Renal cortex interstitium (tissue), 11 donors: ENCODE measurements at regions not wholly inside any gene's neighbourhood (a gene's known extent, or its start where the extent isn't known, plus 50 kb on each side); places are given as distances from the start of the nearest gene placed in this dataset.
"Not testable (repeated sequence)": the region's sequence is repeated elsewhere in the genome, so short reads cannot be mapped to it uniquely, and the experiment has no call there.

Experiments
- DNase-seq, 11 donors: peaks; one replicate each; pipeline ENCODE4 v3.0.0-alpha.2; 2013; ENCODE audit warnings: low read depth in 9 of 11, low spot score in 4 of 11; ENCODE audit errors: extremely low read depth in 1 of 11

DNA sequence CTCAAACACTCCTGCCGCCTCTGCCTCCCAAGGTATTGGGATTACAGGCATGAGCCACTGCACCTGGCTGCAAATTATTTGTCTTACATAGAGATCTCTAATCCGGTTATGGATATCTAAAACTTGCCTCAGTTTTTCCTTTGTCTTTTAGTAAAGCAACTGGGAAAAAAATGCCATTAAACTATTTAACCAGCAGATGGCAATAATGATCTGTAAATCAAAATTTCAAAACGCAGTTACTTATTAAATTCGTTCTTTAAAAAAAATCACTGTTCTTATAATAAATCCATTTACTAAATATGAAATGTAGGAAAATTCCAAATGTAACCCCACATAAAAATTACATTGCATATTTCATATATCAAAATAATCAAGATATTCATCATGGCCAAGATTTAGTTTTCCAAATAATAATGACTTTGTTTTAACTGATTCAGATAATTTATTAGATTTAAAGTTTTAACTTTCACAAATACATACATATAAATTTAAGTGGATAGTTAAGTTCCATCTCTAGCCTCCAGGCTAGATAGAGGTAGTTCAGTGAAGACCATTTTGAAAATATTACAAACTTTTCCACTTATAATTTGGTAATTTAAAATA, 125.8 kb downstream of the KBTBD2 start:
- DNase-seq, result not testable (repeated sequence)

DNA sequence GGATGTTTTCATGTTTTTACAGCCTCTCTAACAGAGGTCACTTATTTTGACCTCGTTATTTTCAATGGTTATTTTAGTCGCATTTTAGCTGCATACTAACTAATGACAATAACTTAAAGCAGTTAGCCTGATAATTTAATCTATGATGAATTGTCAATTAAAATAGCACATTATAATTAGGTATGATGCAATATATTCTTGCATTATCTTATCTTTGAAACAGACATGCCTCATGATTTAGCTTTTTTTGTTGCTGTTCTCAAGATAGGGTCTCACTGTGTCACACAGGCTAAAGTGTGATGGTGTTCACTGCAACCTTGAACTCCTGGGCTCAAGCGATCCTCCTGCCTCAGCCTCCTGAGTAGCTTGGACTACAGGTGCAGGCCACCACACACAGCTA, 126.4 kb downstream of the KBTBD2 start:
- DNase-seq, result no peak

DNA sequence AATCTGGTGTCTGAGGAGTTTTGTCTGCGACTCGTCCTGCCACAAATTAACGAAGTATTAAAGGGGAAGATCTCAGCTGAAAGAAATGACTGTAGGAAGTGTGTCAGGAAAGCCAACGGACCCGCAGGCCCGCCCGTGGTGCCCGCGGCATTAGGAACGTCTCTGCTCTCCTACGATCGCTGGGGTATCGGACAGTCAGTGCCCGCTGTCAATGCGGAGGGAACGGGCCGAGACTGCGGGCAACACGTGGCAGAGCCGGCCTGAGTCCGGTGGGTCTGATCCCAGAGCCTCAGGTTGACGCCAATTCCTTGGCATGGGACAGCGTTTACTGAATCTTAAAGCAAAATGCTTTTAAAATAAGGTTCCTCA, 128.7 kb downstream of the KBTBD2 start:
- peak in 1 of 11 donors; percentile 6 for DNase-seq

DNA sequence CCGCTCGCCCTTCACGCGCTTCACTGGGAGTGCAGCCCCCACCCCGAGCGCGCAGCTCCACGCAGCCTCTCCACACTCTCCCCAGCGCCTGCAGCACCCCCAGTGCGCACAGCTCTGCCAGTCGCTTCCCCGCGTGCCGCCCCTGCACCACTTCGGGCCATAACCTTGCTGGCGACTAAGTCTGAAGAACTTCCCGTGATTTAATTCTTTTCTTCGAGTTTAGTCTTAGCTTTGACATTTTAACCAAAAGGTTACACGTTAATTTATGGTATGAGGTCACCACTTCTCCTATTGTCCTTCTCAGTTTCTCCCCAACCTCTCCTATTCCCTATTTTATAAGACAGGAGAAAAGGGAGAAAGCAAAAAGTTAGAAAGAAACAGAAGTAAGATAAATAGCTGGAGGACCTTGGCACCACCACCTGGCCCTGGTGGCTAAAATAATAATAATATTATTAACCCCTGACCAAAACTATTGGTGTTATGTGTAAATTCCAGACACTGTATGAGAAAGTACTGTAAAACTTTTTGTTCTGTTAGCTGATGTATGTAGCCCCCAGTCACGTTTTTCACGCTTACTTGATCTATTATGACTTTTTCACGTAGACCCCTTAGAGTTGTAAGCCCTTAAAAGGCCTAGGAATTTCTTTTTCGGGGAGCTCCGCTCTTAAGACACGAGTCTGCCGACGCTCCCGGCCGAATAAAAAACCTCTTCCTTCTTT, 129.2 kb downstream of the KBTBD2 start:
- DNase-seq, result not testable (repeated sequence)

DNA sequence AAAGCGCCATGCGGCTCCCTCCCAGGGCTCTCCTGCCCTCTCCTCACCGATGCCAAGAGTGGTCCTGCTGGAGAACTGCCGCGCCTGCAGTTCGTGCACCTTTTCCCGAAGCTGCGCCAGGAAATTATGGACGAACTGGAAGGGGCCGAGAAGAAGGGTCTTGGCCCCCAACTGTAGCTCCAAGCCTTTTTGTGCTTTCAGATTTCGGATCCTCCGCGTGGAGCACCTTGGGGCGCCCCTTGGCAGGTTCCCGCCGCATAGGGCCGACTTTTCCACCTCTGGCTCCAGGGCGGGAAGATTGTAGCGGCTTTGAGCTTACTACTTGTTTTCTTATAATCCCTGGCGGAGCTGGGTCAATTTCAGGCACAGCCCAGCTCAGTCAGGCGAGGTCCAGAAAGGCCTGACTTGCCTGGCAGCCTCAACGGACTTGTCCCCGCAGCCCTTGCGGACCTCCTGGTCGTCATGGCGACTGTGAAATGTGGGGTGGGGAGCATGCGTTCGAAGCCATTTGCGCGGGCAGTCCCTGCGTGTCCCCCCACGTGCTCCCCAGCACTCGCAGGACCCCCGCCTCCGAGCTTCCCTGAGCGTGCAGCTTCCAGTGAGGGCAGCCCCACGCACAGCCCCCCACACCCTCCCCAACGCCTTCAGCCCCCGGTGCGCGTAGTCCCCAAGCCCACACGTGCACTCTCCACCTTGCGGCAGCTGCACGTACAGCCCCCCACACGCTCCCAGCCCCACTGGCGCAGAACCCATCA, 129.9 kb downstream of the KBTBD2 start:
- peak in 1 of 11 donors; percentile 22 for DNase-seq

DNA sequence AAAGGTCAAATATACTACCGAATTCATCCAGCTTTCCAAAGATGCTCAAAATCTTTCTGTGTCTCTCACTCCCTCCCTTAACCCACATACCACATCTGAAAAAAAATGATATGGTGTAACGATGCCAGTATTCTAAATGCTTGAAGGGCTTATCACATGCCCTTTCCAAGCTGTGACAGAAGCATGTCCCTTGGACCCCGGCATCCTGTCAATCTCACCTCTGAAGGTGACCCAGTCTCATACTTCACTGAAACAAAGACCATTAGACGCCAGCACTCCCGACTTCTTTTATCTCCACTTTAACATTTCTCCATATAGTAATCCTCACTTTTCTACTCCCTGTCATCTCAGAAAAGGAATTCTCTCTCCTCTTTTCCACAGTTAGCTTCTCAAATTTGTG, 130.8 kb downstream of the KBTBD2 start:
- not testable (repeated sequence) for DNase-seq

DNA sequence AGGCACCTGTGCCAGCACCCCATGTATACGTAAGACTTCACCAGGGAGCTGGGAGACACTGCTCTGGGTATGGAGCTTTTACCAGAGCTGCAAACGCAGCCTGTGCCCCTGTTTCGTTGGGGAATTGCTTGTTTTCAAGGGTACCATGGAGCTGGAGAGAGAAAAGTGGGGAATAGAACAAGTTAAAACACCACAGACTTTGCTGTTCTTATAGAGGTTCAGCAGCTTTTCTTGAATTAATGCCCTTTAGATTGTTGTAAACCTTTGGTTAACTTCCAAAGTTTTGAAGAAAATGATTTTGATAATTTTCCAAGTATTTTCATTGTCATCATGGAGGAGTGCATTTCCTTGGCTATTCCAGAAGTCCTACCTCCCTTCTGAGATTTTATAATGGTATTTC, 131.7 kb downstream of the KBTBD2 start:
- DNase-seq, result not testable (repeated sequence)

DNA sequence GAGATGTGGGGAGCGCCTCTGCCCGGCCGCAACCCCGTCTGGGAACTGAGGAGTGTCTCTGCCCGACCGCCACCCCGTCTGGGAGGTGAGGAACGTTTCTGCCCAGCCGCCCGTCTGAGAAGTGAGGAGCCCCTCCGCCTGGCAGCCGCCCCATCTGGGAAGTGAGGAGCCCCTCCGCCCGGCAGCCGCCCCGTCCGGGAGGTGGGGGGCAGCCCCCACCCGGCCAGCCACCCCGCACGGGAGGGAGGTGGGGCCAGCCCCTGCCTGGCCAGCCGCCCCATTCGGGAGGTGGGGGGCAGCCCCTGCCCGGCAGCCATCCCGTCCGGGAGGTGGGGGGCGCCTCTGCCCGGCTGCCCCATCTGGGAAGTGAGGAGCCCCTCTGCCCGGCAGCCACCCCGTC, 137.7 kb downstream of the KBTBD2 start:
- DNase-seq, result not testable (repeated sequence)

DNA sequence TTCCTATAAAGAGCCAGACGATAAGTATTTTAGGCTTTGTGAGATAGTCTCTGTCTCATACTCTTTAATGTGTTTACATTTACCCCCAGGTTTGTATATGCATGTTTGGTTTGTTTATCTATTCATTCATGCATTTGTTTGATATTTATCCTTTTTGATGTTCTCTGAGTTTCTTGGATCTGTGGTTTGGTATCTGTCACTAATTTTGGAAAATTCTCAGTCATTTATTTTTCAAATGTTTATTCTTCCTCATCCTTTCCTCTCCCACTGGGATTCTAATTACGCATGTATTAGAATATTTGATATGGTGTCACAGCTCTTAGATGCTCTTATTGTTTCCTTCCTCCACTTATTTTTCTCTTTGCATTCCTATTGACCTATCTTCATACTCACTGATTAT, 143.2 kb downstream of the KBTBD2 start:
- DNase-seq, result not testable (repeated sequence)

DNA sequence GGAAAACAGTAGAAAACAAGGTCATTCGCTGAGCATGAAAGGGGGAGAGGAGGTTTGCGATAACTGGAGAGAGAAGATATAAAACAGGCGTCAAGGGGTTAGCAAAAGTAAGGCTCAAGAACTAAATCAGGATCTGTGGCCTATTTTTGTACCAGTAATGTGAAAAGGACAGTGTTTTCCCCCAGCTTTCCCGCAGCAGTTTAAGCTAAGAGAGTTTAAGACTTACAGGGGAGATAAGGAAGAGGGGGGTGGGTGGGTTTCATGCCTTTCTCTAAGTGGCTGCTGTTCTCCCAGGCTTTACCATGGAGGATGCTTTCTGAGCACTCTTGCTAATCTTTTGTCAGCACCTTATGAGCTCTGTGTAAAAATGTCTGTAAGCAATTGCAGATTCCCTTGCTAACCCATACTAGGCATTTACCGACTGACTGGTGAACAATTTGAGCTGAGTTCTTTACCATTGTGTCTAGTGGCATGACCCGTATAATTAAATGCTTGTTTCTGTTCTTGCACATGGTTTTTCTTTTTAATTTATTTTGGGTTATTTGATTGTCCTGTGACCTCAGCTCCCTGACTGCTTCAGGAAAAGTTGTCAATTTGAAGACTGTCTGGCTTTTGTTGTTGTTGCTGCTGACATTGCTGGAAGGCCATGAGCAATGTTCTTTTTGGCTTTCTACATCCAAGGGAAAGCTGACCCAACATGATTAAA, 144.0 kb downstream of the KBTBD2 start:
- not testable (repeated sequence) for DNase-seq

DNA sequence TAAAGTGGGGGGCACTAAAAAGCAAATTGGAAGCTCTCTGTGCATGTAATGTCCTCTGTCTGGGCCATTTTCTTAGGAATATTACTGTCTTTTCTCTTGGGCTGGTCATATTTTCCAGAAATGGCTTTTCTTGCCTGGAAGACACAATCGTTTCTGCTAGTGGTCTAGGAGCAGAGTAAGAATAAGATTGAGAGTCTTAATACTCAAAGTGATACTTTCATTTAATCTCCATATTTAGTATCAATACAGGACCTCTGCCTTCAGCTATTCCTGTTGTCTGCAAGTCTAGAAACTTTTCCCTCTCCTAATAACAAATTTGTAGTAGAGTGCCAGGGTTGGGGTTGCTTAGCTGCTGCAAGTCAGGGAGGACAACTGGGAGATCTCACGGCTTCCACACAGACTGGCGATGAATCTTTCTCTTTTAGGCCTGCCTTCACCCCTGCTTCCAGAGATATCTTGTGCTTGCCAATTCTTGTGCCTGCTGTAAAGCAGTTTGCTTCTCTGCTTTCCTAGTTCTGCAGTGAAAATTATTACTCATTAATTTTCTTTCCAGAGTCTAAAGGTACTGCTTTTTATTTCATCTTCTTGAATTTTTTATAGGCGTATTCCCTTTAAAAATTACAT, 149.6 kb downstream of the KBTBD2 start:
- not testable (repeated sequence) for DNase-seq

DNA sequence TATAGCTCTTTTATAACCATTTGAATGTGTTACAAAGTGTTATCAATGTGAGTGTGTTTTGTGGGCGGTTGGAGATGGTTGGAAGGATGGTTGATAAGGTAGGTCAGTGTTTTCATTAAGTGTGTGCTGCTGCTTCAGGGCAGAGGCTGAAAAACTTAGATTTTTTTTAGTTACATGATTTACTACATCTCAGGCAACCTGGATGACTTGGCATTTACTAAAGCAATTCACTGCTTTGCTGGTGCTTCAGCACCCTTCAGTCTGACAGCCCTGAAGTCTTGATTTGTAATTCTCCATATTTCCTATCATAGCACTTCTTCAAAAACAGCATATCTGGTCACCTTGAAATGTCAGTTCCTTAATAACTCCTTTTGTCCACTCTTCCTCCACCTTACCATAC, 151.8 kb downstream of the KBTBD2 start:
- not testable (repeated sequence) for DNase-seq

DNA sequence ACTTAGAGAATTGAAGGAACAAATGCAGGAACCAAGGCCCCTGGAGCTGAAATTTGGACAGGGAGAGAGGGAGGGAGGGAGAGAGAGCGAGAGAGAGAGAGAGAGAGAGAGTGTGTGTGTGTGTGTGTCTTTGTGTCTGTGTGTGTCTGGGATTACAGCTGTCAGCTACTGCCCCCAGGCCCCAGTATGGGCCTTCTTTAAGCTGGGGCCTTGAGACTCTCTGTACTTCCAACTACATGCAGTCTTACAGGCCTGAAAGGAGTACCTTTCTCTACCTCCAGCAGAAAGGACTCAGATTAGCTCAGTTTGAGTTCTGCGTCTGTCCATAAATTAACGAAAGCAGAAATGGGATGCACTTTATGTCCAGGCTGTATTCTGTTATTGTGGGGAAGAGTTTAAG, 153.2 kb downstream of the KBTBD2 start:
- not testable (repeated sequence) for DNase-seq

DNA sequence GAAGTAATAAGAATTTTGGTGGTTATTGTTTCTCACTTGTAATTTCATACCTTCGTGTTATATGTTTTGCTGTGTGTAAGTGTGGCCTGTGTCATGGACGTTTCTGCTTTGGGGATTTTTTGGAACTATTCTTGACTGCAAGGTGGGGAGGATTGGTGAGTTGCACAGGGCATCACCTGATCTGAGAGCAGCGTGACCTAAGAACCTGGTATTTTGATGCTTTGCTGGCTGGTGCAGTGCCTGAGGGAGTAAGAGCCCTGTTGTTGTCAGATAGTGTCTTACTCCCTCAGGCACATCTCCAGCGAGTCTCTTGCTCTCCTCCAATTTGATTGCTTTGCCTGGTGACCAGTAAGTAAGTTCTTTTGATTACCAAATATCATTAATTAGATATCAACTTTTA, 158.8 kb downstream of the KBTBD2 start:
- DNase-seq, result not testable (repeated sequence)

DNA sequence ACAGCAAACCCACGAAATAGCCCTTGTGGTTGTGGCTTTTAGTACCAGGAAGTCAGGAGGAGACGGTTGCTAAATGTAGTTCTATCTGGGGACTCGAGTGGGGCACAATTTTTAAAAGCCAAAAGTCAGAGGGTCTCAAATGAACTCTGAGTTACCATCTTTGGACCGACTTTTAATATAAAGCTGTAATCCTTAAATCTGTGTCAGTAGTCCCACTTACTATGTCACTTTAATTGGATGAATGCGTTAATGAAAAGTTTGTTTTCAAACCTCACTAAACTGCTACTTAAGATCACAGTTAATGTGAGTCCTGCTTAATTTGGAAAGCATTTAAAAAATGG, 162.3 kb downstream of the KBTBD2 start:
- peak in 2 of 11 donors; percentile 0 to 2 for DNase-seq

DNA sequence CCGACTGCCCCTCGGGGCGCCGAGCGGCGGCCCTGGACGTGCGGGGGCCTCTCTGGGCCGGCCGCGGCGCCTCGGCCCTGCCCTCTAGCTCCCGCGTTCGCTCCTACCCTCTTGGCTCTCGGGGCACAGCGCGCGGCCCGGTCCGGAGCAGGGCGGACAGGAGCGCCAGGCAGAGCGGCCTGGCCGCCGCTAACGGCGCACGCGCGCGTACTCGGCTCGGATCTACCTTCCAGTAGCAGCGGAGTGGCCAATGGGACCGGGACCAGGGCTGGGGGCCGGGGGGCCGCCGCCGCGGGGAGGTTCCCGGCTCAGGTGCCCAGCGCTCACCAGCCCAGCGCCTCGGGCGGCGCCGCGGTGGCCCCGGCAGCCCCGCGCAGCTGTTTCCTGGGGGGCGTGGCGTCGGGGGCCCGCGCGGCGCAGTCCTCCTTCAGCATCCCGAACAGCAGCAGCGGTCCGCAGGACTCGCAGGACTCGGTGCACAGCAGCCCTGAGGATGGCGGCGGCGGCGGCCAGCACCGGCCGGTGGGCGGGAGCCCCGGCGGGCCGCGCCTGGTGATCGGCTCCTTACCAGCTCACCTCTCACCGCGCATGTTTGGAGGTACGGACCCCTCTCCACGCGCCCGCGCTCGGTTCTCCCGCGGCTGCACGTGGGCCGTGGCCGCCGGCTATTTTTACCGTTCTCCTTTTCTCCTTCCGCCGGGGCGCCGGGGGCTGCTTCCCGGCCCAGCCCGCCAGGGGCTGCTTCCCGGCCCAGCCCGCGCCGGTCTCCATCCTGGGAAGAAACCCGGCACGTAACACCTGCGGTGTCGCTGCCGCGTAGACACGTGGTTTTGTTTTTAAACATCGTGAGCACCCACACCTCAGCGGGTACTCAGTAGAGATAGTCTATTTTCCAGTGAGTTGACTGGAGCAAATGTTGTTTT, 162.9 kb downstream of the KBTBD2 start:
- DNase-seq, result peak; percentile 13 to 65 (median 40)

DNA sequence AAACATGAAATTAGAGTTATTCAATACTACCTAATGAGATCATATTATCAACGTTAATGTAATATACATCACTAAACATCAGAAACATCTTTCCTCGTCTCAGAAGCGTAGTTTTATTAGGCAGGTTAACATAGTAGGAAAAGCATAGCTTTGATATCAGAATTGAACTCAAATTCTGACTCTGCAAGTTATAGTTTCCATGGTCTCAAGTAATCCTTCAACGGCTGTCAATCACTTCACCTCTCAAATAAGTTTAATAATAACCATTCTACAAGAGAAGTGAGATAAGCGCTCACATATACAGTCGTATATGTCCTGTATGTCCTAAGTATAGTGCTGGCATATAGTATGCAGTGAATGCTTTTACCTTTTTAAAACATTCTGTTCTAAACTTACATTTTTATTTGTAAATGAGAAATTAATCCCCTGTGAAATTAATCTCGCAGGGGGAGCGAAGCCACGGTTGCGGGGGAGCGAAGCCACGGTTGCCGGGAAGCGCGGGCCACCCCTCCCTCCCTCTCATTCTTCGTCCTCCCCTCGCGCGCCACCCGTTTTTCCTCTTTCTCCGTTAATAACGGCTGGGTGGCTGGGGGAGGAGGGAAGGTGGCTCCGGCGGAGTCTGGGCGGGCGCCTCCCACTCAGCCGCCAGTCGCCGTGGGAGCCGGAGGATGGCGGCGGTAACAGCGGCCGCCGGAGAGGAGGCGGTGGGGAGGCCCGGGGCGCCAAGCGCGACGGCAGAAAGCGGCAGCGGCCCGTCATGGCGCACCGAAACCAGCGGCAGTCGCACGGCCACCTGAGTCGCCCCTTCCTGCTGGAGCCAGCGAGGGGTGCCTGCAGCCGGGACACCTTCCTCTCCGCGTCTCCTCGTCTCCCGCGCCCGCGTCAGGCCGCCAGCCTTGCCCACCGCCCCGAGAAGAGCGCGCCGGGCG, 163.8 kb downstream of the KBTBD2 start:
- peak; percentile 17 to 45 (median 39) for DNase-seq
